HK-2 (cell line): ENCODE measurements at regions not wholly inside any gene's neighbourhood (a gene's known extent, or its start where the extent isn't known, plus 50 kb on each side); places are given as distances from the start of the nearest gene placed in this dataset.

Source experiments
- DNase-seq: peaks from one replicate; pipeline ENCODE4 v3.0.0-alpha.2; 2018; ENCODE audit not compliant: unreplicated experiment

DNA sequence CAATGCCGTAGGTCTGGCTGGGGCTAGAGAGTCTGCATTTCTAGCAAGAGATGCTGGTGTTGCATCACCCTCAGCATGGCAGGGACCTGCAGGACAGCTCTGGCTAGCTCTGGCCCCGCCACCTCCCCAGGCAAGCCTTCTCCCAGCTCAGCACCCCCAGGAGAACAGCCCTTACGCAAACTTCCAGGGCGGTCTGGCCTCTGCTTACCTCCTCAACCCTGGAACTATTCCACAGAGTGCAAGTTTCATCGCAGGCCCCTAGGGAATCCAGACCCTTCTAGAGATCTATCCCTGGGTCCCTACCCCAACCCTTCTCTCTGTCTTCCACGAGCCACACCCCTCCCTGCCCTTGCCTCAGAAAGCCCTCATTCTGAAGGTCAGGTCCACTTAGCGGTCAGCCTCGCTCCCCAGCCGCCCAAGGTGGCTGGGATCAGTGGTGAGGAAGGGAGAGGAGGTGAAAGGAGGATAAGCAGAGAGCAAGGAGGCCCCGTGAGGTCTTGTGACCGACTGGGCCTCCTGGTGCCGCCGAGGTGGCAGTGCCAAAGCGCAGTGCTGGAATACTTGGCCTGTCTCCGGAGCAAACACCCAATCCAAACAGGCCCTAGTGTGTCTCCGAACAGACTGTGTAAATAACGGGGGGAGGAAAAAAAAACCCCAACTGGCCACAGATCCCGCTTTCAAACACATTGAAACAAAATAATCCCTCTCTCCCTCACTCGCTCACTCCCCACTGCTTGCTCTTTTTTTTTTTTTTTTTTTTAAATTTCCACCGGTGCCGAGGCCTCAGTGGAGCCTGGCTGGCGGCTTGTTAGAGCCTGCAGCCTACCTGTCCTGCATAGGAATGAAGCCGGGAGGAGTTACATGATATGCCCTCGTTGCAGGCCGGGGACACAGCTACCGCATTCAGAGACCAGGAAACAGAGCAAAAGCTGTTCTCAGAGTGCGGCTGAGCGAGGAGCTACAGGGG, 380.9 kb downstream of the SOX9 start:
- DNase-seq: no peak

DNA sequence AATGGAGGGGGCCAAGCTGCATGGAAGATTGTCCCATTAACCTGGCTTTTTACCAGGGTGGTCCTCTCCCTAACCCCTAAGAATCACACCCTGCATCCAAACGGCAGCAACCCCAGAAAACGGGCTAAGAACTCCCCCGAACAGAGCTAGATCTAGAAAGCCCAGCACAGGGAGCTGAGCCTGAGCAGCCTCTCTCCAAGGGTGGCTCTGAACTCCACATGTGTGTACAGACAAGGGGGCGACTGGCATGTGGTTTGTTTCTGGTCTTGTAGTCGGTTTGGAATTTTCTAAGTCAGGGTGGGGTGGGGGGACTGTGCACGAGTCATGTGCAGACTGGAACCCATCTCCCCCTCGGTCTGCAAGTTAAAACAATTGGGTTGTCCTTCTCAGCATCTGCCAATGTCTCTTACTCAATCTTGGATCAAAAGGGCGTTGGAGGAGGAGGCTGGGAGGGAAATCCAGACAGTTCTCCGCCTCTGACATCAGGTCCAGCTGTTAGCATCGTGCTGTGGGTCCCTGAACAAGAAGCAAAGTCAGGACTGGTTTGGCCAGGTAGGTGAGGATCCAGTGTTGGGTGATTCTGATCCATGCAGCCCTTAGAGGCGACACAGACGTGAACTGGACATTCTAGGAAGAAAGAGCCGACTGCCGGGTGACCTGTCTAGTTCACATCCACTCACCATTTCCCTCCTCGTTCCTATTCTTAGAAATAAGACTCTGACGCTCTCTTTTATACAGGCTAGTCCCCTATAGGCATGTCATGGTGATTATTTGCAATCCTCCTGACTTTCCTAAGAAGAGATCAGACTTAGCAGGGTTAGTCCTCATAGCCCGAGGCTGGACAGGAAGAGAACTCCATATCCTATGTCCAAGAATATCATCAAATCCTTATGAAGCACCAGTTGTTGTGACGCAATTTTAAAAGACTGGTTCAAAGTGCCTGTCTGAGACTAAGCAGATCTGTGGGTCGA, 381.8 kb downstream of the SOX9 start:
- no peak for DNase-seq

DNA sequence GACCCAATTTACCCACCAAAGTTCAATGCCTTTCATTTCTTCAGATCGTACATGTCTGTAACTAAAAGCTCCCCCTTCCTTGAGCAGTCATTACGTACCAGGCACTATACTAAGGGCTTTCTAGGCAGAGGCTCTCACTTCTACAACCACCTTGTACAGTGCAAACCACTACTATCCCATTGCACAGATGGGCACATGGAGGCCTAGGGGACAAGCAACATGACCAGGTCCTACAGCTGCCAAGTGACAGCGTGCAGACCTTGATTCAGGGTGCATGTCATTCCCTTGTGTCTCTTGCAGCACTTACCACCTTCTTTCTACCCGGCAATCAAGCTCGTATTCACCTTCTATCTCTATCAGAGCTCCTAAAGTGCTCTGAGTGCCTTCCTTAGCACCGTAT, 382.7 kb downstream of the SOX9 start:
- no peak for DNase-seq

DNA sequence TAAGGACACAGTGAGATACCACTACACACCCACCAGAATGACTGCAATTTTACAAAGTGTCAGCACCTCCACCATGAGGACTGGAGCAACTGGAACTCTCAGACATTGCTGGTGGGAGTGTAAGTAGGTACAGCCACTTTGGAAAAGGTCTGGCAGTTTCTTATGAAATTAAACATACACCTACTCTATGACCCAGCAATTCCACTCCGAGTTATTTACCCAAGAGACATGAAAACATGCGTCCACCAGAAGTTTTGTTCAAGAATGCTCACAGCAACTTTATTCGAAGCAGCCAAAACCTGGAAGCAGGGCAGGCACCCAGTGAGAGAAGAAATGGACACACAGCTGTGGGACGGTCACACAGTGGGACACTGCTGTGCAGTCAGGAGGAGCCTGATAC, 384.0 kb downstream of the SOX9 start:
- no peak for DNase-seq

DNA sequence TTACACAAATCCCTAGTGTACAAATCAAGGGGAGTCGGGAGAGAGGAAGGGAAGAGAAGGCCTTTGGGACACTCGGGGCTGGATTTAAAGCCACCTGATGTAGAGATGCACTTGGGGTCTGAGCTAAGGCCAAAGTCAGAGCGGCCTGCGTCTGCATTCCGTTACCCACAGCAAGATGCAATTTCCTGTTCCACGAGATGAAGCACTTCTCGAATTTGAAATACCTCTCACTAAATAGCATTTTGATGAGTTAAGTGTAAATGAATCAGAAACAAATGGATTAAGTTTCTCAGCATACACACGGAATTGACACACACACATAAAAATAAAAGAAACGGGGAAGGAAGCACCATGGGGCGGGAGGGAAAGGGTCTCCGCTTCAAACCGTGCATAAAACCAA, 386.0 kb downstream of the SOX9 start:
- DNase-seq: no peak

DNA sequence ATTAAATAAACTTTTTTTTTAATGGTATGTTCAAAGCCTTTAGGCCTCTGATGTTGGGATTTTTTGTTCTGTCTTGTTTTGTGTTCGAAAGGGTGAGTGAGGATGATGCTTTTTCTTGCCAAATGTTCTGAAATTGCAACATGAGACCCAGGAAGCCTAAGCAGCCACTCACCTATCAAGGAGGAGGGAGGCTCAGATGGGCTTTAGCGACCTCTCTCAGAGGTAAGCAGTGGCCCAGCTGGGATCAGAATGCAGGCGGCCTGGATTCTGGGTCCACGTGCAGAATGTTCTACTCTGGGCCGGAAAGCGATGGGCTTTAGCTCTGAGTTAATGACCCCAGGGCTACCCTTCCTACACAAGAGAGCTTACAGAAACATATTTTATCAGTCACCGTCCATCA, 386.6 kb downstream of the SOX9 start:
- no peak for DNase-seq

DNA sequence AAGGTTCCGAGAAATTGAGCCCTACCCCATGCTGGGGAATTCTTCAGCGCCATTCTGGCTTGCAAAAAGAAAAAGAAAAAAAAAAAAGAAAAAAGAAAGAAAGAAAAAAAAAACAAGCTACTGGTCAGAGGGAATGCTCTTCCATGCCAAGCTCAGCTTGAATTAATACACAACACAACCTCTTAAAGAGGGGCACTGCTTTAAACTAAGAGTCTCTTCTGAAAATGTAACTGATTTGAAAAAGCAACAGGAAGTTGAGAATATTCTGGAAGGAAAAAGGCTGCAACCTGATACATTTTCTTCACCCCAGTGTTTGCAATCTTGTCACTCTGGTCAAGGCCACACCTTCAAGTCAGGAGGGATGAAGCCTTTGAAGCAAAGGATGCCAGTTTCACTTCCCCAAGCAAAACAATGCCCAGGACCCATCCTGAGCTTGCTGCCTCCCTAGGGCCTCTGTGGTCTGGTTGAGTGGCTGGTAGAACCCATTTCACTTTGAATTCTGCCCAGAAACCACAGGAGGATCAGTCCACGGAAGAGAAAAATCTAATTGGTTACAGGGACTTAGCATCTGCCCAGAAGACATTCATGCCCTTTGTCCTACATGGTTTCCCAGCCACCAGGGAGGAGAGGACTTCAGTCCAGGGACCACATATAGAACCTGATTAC, 389.7 kb downstream of the SOX9 start:
- DNase-seq: no peak

DNA sequence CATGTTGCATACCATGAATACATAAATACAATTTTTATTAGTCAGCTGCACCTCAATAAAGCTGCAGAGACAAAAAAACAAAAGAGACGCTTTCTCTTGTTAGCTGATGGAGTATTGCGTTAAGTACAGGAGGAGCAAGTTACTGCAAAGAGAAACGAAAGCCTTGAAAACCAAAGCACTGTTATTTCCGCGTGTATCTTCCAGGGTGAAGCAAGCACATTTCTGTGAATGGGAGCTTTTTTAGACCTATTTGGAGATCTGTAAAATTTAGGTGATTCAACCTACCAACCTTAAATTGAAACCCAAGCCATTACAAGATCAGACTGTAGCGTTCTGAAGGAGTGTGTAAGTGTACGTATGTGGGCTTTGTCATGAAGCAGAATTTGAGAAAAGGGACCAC, 390.4 kb downstream of the SOX9 start:
- DNase-seq: no peak

DNA sequence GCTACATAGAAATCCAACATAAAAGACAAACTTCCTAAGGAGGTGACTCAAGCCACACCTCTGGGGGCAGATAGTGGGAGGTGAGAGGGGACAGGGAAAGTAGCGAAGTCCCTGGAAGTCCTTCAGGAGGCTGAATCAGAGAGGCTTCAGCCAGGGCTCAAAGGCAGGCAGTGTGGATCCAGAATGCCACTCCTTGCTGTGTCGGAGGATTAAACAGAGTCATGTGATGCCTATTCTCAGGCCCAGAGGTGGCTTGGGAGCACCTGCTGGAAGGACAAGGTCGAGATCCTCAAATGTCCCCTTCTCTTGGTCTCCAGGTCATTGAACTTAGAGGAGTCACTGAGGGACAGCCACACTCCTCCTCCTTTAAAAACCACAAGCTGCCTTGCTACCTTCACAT, 391.1 kb downstream of the SOX9 start:
- DNase-seq: no peak

DNA sequence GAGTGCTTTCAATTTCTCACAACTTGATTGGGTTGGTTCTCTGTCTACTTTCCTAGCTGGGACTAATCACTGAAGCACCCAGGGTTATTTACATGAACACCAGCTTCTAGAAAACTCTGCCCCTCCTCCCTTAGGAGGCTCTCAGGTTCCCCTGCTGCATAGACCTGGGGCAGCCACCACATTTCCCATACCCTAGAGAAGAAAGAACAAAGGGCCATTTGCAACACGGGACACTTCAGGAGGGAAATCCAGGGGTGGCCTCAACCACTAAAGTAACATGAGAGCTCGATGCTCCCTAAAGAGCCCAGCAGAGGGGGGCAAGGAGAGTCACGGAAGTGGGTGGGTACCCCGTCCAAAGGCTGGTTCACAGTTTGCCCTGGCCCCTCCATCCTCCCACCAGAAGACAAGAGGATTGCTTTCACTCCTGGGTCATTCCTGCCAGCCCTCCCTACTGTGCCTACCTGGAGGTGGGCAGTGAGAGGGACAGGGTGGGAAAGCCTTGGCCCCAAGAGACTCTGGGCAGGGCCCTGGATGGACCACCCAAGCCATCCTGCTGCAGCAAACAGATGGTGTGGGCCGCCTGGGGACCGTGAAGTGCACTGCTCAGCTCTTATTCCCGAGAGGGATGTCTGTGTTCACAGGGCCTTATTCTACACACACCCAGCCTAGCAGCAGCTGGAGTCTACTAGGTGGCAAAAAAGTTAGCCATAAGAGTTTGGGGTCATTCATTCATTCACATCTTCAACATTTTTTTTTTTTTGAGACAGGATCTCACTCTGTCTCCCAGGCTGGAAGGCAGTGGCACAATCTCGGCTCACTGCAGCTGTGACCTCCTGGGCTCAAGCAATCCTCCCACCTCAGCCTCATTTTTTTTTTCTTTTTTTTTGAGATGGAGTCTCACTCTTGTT, 392.1 kb downstream of the SOX9 start:
- no peak for DNase-seq

DNA sequence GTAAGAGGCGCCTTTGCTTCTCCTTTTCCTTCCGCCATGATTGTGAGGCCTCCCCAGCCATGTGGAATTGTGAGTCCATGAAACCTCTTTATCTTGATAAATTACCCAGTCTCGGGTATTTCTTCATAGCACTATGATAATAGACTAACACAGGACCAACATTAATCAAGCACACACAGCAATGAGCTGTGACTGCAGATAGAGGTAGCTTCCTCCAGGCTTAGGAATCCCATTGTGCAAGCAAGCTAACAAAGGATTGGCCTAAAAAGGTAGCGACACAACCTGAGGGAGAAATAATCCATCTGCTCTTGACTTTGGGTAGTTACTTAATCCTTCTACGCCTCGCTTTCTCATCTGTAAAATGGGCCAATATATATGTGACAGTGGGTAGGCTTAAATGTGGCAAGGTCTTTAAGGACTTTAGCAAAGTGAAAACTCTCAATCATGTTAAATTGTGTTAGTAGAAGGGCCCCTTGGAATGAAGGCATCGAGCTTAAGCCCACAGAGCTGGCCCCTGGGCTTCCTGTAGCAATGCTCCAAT, 393.6 kb downstream of the SOX9 start:
- no peak for DNase-seq

DNA sequence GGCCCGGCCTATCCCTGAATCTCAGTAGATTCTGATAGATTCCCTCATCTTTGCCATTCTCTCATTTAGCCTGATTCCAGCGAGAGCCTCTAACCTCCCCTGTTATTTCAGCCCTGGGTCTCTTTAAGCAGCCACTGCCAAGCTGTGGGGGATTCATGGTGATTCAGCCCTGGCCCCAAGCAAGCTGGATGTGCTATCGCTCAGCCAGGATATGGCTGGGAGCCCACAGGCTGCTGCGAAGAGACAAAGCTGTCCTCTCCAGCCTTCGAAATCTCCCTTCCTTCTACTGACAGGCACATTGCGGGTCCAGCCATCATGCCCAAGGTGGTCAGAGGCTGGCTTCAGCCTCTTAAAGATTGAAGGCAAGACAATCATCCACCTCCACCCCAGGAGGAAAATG, 394.1 kb downstream of the SOX9 start:
- no peak for DNase-seq

DNA sequence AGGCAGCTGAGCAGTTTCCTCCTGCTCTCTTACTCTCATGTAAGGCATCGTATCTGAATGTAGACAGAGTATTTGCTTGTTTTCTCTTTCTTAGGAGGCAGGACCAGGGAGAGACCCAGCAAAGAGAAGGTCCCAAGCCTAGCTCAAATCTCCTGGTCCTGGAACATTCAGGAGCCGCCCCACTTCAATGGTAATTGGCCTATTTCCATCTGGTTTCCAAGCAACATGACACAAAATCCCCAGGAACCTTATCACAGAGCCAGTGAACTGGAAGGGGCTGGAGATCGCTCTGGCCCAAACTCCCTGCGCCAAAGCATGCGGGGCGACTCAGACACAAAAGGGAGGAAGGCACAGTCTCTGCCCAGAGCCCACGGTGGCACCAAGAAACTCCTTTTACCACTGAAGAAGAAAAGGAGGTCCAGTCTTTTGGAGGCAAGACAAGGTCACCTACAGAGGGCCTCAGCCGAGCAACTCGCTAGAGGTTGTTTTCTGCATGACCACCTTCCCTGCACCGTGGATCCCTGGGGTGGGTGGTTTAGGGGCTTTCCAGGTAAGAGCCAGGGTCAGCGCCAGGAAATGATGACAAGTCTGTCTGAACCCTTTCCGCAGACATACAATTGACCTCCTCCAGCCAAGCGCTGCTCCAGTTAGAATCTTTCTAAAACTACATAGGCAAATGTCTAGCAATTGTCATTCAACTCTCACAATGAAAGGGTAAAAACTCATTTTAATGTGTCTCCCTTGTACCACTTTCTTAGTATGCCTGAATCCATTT, 394.7 kb downstream of the SOX9 start:
- no peak for DNase-seq

DNA sequence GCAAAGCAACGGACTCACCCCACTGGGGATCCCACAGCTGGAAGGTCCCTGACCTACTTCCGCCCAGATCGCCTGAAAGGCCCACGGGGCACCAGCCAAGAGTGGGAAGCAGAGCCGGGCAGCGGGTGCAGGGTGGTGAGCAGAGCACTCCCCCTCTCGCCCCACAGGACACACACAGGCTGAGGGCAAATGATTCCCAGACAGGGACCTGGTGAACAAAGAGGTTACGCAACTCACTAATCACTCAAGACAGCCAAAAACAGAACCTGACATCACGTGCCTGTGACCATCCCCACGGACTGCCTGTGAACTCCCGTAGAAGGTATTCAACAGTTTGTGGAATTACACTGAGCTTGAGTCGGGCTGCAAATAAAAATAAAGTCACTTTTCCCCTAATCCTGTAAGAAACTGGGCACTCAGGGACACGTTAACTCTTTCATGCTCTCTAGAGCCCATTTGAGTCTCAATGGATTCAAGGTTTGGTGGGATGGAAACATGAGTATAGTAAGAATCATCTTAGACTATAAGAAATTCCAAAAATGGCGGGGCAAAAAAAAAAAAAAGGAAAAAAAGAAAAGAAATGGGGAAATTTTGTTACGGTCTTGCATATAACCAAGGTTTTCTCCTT, 396.1 kb downstream of the SOX9 start:
- no peak for DNase-seq

DNA sequence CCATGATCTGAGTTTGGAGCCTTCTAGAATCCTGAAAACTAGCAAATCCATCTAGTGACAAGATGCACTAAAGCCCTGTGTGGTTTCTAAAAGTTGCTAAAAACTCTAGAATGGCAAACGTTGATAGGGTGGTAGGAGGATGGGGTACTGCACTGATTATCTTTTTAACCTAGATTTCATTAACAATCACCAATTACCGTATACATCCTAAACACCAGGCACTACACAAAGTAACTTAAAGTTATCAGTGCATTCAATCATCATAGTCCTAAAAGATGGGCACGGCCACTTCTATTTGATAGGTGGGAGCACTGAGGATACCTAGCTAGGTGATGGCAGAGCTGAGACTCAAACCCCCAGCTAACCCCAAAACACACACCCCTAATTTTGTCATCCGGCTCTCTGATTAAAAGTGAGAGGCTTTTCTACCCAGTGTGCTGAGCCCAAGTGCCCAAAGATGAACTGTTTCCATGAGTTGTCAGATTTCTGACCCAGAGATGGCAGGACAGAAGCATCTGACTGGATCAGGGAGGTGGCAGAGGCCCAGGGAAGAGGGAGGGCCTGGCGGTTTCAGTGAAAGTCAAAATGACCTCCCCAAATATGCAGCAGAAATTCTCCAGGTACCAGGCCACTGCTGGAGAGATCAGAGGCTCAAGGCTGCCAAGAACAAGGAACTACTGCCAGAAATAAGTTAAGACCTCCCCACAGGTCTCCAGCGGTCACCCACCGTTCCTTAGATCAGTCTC, 396.8 kb downstream of the SOX9 start:
- no peak for DNase-seq

DNA sequence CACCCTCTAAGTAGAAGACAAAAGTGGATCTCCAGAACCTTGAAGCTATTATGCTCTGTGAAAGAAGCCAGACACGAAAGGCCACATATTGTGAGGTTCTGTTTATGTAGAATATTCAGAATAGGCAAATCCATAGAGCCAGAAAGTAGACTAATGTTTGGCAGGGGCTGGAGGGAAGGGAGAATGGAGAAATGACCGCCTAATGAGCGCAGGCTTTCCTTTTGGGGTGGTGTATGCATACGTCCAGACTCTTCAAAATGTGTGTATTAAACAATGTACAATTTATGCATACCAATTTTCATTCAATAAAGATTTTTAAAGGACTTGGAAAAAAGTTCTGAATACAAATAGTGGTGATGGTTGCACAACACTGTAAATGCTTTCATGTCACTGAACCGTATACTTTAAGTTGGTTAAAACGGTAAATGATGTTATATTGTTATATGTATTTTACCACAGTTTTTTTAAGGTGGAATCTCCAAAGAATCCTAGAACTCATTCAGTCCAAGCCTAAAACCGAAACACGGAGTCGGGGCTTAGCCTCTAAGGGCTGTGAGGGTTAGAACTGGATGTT, 397.4 kb downstream of the SOX9 start:
- no peak for DNase-seq

DNA sequence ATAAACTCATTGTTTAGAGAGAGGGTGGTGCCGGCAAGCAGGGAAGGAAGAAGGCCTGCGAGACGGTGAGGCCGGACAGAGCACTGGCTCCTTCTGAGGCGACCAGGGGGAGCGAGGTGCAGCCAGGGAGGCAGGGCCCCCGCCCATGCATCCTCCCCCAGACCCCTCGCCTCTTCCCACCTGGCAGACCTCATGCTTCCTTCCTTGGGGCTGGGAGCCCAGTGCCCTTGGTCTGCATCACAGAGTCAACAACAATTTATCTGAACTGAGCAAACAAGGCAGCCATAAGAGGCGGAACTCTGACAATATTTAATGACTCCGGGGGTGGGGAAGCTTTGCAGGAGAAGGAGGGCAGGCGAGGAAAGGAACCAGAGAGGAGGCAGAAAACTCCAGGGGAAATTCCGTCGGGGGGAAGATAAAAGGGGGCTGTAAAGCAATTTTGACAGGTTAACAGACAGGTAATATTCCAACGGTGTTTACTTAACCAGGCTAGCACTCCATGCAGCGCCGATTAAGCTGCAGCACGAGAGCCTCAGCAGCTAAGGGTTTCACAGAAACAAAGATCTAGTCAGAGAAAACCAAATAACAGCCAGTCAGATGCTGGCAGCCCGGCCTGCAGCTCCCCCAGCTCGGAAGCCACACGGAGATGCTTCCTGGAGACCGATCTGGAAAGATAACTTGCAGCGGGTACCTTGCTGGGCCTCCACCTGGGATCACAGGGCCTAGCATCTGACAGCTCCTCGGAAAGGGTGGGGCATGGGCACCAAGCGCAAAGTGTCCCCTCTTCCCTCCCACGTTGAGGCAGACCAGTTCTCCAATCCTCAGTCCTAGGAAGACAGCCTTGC, 398.2 kb downstream of the SOX9 start:
- DNase-seq: no peak

DNA sequence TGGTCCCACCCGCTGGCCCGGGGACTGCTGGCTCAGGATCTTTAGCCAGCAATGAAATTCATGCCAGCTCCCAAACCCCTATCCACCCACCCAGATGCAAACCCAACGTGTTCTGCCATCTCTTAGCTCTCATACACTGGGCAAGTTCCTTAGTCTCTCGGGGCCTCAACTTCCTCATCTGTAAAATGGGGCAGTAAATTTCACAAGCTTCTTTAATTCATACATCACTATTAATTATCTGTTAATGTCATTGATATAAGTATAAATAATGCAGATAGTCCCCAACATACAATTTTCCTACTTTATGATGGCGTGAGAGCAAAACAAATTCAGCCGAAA, 398.7 kb downstream of the SOX9 start:
- no peak for DNase-seq
